ENCODE measurements at regions not wholly inside any gene's neighbourhood (a gene's known extent, or its start where the extent isn't known, plus 50 kb on each side); places are given as distances from the start of the nearest gene placed in this dataset.

- TF ChIP-seq CTCF (IDR thresholded peaks at IDR 0.05; ENCODE audit: low read depth, low read length, missing control alignments) = no peak
- in situ Hi-C loops (cut with HindIII; ENCODE audit: low sequenced_read_pairs) = no loop called here
- DNase-seq (ENCODE audit: low read depth) = no peak
- H3K4me3 ChIP-seq (ENCODE audit: low read depth, low read length) = no peak overlapping the region
Observed at GRCh38 chr7:96426027-96426426, 104.1 kb upstream of the SLC25A13 start.

- in situ Hi-C loops (cut with HindIII; ENCODE audit: low sequenced_read_pairs) = no loop called here
- no peak for TF ChIP-seq CTCF (IDR thresholded peaks at IDR 0.05; ENCODE audit: low read depth, low read length, missing control alignments)
Observed at GRCh38 chr7:96424411-96424810, 102.5 kb upstream of the SLC25A13 start.

GRCh38 chr7:96422388-96422787 lies 100.5 kb upstream of the SLC25A13 start:
- TF ChIP-seq CTCF (IDR thresholded peaks at IDR 0.05; ENCODE audit: low read depth, low read length, missing control alignments) = no peak
- in situ Hi-C loops (cut with HindIII; ENCODE audit: low sequenced_read_pairs) = no loop called here
- no peak overlapping the region for H3K4me3 ChIP-seq (ENCODE audit: low read depth, low read length)
- no peak for DNase-seq (ENCODE audit: low read depth)

More at GRCh38 chr7:96424411-96424810, 102.5 kb upstream of the SLC25A13 start:
- no peak overlapping the region for H3K4me3 ChIP-seq (ENCODE audit: low read depth, low read length)
- no peak for DNase-seq (ENCODE audit: low read depth)

GRCh38 chr7:96418581-96418980 lies 96.7 kb upstream of the SLC25A13 start:
- TF ChIP-seq CTCF (IDR thresholded peaks at IDR 0.05; ENCODE audit: low read depth, low read length, missing control alignments) = no peak

GRCh38 chr7:96417784-96418183 lies 95.9 kb upstream of the SLC25A13 start:
- no peak overlapping the region for H3K4me3 ChIP-seq (ENCODE audit: low read depth, low read length)
- DNase-seq (ENCODE audit: low read depth) = no peak
- in situ Hi-C loops (cut with HindIII; ENCODE audit: low sequenced_read_pairs) = no loop called here
- no peak for TF ChIP-seq CTCF (IDR thresholded peaks at IDR 0.05; ENCODE audit: low read depth, low read length, missing control alignments)

More at GRCh38 chr7:96418581-96418980, 96.7 kb upstream of the SLC25A13 start:
- in situ Hi-C loops (cut with HindIII; ENCODE audit: low sequenced_read_pairs) = no loop called here
- no peak overlapping the region for H3K4me3 ChIP-seq (ENCODE audit: low read depth, low read length)
- DNase-seq (ENCODE audit: low read depth) = no peak

- no peak for DNase-seq (ENCODE audit: low read depth)
- H3K4me3 ChIP-seq (ENCODE audit: low read depth, low read length) = no peak overlapping the region
- TF ChIP-seq CTCF (IDR thresholded peaks at IDR 0.05; ENCODE audit: low read depth, low read length, missing control alignments) = no peak
- in situ Hi-C loops (cut with HindIII; ENCODE audit: low sequenced_read_pairs) = no loop called here
Observed at GRCh38 chr7:96416599-96416998, 94.7 kb upstream of the SLC25A13 start.

- in situ Hi-C loops (cut with HindIII; ENCODE audit: low sequenced_read_pairs) = no loop called here
- no peak for TF ChIP-seq CTCF (IDR thresholded peaks at IDR 0.05; ENCODE audit: low read depth, low read length, missing control alignments)
- no peak overlapping the region for H3K4me3 ChIP-seq (ENCODE audit: low read depth, low read length)
- DNase-seq (ENCODE audit: low read depth) = no peak
Observed at GRCh38 chr7:96416116-96416515, 94.2 kb upstream of the SLC25A13 start.
